HEK293 (cell line): ENCODE measurements at regions not wholly inside any gene's neighbourhood (a gene's known extent, or its start where the extent isn't known, plus 50 kb on each side); places are given as distances from the start of the nearest gene placed in this dataset.

Experiments
- CTCF ChIA-PET: fragments of 350-600 bp; formaldehyde crosslinking; extraction: SDS; loops from one replicate; lab custom pipeline; 2021; ENCODE audit warnings: antibody characterized with exemption; lab: Yijun Ruan, JAX
- POLR2A ChIA-PET: fragments of 300-600 bp; formaldehyde crosslinking; extraction: SDS; loops from one replicate; lab custom pipeline; 2020; ENCODE audit warnings: antibody characterized with exemption, inconsistent platforms; lab: Yijun Ruan, JAX
- H3K27ac ChIP-seq: fragments of 200-500 bp; sonication (Bioruptor generic); 2 replicates; pipeline ENCODE4 v1.5.1; 2014; ENCODE audit warnings: low read depth, low read length, control low read depth, inconsistent platforms; ENCODE audit errors: extremely low read depth
- H3K36me3 ChIP-seq, 2 experiments: fragments of 200-500 bp in 1 of 2; sonication (Bioruptor generic) in 1 of 2; 1 replicate in 1 of 2; 2 replicates in 1 of 2; pipeline ENCODE4 v1.5.1; 2014 to 2017; ENCODE audit warnings: inconsistent platforms in 2 of 2, low read length in 2 of 2; ENCODE audit not compliant: control insufficient read depth in 2 of 2, insufficient read depth in 1 of 2
- H3K4me1 ChIP-seq: fragments of 200-500 bp; sonication (Bioruptor generic); 2 replicates; pipeline ENCODE4 v1.5.1; 2014; ENCODE audit warnings: mild to moderate bottlenecking, low read length, inconsistent platforms; ENCODE audit not compliant: control insufficient read depth, insufficient read depth
- H3K4me3 ChIP-seq: 2 replicates; pipeline ENCODE4 v1.5.1; 2011; ENCODE audit warnings: low read depth, mild to moderate bottlenecking, control low read depth, low read length, moderate library complexity
- H3K9me3 ChIP-seq: fragments of 200-500 bp; sonication (Bioruptor generic); 2 replicates; pipeline ENCODE4 v1.5.1; 2014; ENCODE audit warnings: low read depth, low read length, inconsistent platforms; ENCODE audit not compliant: control insufficient read depth, insufficient read depth
- KLF9 ChIP-seq: fragments of 450-650 bp; formaldehyde crosslinking; IDR thresholded peaks from 2 replicates; pipeline ENCODE4 v1.5.1; 2016; ENCODE audit warnings: missing biosample characterization, missing genetic modification characterization, low read depth
- SCRT1 ChIP-seq: fragments of 450-650 bp; formaldehyde crosslinking; IDR thresholded peaks from 2 replicates; pipeline ENCODE4 v1.5.1; 2016; ENCODE audit warnings: missing biosample characterization, missing genetic modification characterization, borderline replicate concordance
- ZFP69B ChIP-seq: fragments of 450-650 bp; formaldehyde crosslinking; IDR thresholded peaks from 2 replicates; pipeline ENCODE4 v1.5.1; 2016; ENCODE audit warnings: missing biosample characterization, missing genetic modification characterization
- ZNF16 ChIP-seq: fragments of 450-650 bp; formaldehyde crosslinking; IDR thresholded peaks from 2 replicates; pipeline ENCODE4 v1.5.1; 2016; ENCODE audit warnings: low read depth, missing biosample characterization, missing genetic modification characterization
- ZNF2 ChIP-seq: fragments of 450-650 bp; formaldehyde crosslinking; IDR thresholded peaks from 2 replicates; pipeline ENCODE4 v1.5.1; 2016; ENCODE audit warnings: missing biosample characterization, missing genetic modification characterization
- ZNF341 ChIP-seq: fragments of 450-650 bp; formaldehyde crosslinking; IDR thresholded peaks from 2 replicates; pipeline ENCODE4; 2016; ENCODE audit warnings: low read depth, missing biosample characterization, missing genetic modification characterization
- ZNF394 ChIP-seq: fragments of 450-650 bp; formaldehyde crosslinking; IDR thresholded peaks from 2 replicates; pipeline ENCODE4 v1.5.1; 2016; ENCODE audit warnings: missing biosample characterization, missing genetic modification characterization, mild to moderate bottlenecking, moderate library complexity, borderline replicate concordance
- ZNF48 ChIP-seq: fragments of 450-650 bp; formaldehyde crosslinking; IDR thresholded peaks from 2 replicates; pipeline ENCODE4 v1.5.1; 2016; ENCODE audit warnings: missing biosample characterization, missing genetic modification characterization
- ZNF530 ChIP-seq: fragments of 450-650 bp; formaldehyde crosslinking; IDR thresholded peaks from 2 replicates; pipeline ENCODE4 v1.5.1; 2016; ENCODE audit warnings: low read depth, missing biosample characterization, missing genetic modification characterization
- ZNF660 ChIP-seq: fragments of 450-650 bp; IDR thresholded peaks from 2 replicates; pipeline ENCODE4 v1.5.1; 2018; ENCODE audit warnings: missing biosample characterization, mild to moderate bottlenecking, missing genetic modification characterization
- ZNF837 ChIP-seq: fragments of 450-650 bp; formaldehyde crosslinking; IDR thresholded peaks from 2 replicates; pipeline ENCODE4 v1.5.1; 2016; ENCODE audit warnings: missing biosample characterization, missing genetic modification characterization
- TF ChIP-seq, protein P1 (sequence below): fragments of 450-650 bp; formaldehyde crosslinking; optimal IDR thresholded peaks from 2 replicates; pipeline ENCODE3; 2016; ENCODE audit warnings: missing biosample characterization, mild to moderate bottlenecking, missing genetic modification characterization
- TF ChIP-seq, protein P2 (sequence below): fragments of 450-650 bp; formaldehyde crosslinking; IDR thresholded peaks from 2 replicates; pipeline ENCODE4 v1.5.1; 2016; ENCODE audit warnings: missing biosample characterization, missing genetic modification characterization
- TF ChIP-seq, protein P3 (sequence below): fragments of 450-650 bp; formaldehyde crosslinking; IDR thresholded peaks from 2 replicates; pipeline ENCODE4 v1.5.1; 2017; ENCODE audit warnings: missing biosample characterization, missing genetic modification characterization
- TF ChIP-seq, protein P4 (sequence below): fragments of 450-650 bp; formaldehyde crosslinking; IDR thresholded peaks from 2 replicates; pipeline ENCODE4 v1.5.1; 2017; ENCODE audit warnings: missing biosample characterization, missing genetic modification characterization
- TF ChIP-seq, protein P5 (sequence below): fragments of 450-650 bp; formaldehyde crosslinking; IDR thresholded peaks from 2 replicates; pipeline ENCODE4 v1.5.1; 2016; ENCODE audit warnings: missing biosample characterization, missing genetic modification characterization
- TF ChIP-seq, protein P6 (sequence below): fragments of 450-650 bp; formaldehyde crosslinking; IDR thresholded peaks from 2 replicates; pipeline ENCODE4 v1.5.1; 2017; ENCODE audit warnings: missing biosample characterization, missing genetic modification characterization

DNA sequence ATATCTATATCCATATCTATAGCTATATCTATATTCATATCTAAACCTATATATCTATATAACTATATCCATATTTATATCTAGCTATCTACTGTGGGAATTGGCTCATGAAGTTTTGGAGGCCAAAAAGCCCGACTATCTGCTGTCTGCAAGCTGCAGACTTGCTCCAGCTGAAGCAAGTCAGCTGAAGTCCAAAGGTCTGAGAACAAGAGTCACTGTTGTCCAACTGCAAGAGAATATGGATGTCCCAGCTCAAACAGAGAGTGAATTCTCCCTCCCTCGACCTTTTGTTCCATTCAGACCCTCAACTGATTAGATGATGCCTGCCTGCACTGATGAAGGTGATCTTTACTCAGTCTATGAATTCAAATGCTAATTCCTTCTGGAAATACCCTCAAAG lies 63.3 kb upstream of the VCX start:
- no peak overlapping the region for H3K27ac ChIP-seq
- TF ChIP-seq ZNF48, result no peak
- no peak for TF ChIP-seq ZNF837 (tag by site-specific recombination)
- no peak for TF ChIP-seq ZFP69B
- TF ChIP-seq, protein P1, sequence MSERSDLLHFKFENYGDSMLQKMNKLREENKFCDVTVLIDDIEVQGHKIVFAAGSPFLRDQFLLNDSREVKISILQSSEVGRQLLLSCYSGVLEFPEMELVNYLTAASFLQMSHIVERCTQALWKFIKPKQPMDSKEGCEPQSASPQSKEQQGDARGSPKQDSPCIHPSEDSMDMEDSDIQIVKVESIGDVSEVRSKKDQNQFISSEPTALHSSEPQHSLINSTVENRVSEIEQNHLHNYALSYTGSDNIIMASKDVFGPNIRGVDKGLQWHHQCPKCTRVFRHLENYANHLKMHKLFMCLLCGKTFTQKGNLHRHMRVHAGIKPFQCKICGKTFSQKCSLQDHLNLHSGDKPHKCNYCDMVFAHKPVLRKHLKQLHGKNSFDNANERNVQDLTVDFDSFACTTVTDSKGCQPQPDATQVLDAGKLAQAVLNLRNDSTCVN (tag by site-specific recombination), result no peak
- TF ChIP-seq ZNF660 (tag by site-specific recombination), result no peak
- TF ChIP-seq, protein P2, sequence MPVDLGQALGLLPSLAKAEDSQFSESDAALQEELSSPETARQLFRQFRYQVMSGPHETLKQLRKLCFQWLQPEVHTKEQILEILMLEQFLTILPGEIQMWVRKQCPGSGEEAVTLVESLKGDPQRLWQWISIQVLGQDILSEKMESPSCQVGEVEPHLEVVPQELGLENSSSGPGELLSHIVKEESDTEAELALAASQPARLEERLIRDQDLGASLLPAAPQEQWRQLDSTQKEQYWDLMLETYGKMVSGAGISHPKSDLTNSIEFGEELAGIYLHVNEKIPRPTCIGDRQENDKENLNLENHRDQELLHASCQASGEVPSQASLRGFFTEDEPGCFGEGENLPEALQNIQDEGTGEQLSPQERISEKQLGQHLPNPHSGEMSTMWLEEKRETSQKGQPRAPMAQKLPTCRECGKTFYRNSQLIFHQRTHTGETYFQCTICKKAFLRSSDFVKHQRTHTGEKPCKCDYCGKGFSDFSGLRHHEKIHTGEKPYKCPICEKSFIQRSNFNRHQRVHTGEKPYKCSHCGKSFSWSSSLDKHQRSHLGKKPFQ (tag by site-specific recombination), result no peak
- no peak for TF ChIP-seq ZNF530 (tag by site-specific recombination)
- TF ChIP-seq, protein P3, sequence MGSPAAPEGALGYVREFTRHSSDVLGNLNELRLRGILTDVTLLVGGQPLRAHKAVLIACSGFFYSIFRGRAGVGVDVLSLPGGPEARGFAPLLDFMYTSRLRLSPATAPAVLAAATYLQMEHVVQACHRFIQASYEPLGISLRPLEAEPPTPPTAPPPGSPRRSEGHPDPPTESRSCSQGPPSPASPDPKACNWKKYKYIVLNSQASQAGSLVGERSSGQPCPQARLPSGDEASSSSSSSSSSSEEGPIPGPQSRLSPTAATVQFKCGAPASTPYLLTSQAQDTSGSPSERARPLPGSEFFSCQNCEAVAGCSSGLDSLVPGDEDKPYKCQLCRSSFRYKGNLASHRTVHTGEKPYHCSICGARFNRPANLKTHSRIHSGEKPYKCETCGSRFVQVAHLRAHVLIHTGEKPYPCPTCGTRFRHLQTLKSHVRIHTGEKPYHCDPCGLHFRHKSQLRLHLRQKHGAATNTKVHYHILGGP (tag by site-specific recombination), result no peak
- TF ChIP-seq, protein P4, sequence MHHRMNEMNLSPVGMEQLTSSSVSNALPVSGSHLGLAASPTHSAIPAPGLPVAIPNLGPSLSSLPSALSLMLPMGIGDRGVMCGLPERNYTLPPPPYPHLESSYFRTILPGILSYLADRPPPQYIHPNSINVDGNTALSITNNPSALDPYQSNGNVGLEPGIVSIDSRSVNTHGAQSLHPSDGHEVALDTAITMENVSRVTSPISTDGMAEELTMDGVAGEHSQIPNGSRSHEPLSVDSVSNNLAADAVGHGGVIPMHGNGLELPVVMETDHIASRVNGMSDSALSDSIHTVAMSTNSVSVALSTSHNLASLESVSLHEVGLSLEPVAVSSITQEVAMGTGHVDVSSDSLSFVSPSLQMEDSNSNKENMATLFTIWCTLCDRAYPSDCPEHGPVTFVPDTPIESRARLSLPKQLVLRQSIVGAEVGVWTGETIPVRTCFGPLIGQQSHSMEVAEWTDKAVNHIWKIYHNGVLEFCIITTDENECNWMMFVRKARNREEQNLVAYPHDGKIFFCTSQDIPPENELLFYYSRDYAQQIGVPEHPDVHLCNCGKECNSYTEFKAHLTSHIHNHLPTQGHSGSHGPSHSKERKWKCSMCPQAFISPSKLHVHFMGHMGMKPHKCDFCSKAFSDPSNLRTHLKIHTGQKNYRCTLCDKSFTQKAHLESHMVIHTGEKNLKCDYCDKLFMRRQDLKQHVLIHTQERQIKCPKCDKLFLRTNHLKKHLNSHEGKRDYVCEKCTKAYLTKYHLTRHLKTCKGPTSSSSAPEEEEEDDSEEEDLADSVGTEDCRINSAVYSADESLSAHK (tag by site-specific recombination), result no peak
- TF ChIP-seq KLF9 (tag by site-specific recombination), result no peak
- no peak for TF ChIP-seq ZNF16
- TF ChIP-seq, protein P5, sequence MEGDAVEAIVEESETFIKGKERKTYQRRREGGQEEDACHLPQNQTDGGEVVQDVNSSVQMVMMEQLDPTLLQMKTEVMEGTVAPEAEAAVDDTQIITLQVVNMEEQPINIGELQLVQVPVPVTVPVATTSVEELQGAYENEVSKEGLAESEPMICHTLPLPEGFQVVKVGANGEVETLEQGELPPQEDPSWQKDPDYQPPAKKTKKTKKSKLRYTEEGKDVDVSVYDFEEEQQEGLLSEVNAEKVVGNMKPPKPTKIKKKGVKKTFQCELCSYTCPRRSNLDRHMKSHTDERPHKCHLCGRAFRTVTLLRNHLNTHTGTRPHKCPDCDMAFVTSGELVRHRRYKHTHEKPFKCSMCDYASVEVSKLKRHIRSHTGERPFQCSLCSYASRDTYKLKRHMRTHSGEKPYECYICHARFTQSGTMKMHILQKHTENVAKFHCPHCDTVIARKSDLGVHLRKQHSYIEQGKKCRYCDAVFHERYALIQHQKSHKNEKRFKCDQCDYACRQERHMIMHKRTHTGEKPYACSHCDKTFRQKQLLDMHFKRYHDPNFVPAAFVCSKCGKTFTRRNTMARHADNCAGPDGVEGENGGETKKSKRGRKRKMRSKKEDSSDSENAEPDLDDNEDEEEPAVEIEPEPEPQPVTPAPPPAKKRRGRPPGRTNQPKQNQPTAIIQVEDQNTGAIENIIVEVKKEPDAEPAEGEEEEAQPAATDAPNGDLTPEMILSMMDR (tag by site-specific recombination), result no peak
- TF ChIP-seq SCRT1, result no peak
- TF ChIP-seq ZNF341 (tag by site-specific recombination), result no peak
- no peak for TF ChIP-seq ZNF2 (tag by site-specific recombination)
- no peak for TF ChIP-seq ZNF394 (tag by site-specific recombination)
- TF ChIP-seq, protein P6, sequence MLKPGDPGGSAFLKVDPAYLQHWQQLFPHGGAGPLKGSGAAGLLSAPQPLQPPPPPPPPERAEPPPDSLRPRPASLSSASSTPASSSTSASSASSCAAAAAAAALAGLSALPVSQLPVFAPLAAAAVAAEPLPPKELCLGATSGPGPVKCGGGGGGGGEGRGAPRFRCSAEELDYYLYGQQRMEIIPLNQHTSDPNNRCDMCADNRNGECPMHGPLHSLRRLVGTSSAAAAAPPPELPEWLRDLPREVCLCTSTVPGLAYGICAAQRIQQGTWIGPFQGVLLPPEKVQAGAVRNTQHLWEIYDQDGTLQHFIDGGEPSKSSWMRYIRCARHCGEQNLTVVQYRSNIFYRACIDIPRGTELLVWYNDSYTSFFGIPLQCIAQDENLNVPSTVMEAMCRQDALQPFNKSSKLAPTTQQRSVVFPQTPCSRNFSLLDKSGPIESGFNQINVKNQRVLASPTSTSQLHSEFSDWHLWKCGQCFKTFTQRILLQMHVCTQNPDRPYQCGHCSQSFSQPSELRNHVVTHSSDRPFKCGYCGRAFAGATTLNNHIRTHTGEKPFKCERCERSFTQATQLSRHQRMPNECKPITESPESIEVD (tag by site-specific recombination), result no peak
- ChIA-PET CTCF (no interaction called here), POLR2A (no interaction called here)
- no peaks in the 10 kb centered on the region for H3K9me3 ChIP-seq
- no peaks in the 10 kb centered on the region for H3K4me1 ChIP-seq
- no peak overlapping the region for H3K4me3 ChIP-seq
- no peaks in the 10 kb centered on the region for H3K36me3 ChIP-seq
